ENCODE measurements at regions not wholly inside any gene's neighbourhood (a gene's known extent, or its start where the extent isn't known, plus 50 kb on each side); places are given as distances from the start of the nearest gene placed in this dataset.

DNA sequence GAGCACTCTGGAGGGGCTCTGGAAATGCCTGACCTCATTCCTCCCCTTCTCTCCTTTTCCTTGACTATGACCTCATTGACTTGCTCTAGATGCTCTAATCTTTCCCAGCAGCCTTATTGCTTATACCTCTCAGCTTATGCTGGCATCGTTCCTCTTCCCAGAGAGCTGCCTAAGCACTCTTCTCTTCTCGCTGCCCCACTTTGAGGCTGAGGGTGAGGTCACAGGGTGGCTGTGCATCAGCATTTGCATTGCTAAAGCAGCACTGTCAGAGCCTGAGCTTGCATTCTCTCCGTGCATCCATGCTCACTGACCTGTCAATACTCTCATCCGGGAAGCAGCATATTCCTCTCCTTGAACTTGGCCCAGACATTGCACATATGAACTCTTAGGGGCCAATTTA lies 96.4 kb upstream of the NTRK2 start:
- TF ChIP-seq, protein P1, sequence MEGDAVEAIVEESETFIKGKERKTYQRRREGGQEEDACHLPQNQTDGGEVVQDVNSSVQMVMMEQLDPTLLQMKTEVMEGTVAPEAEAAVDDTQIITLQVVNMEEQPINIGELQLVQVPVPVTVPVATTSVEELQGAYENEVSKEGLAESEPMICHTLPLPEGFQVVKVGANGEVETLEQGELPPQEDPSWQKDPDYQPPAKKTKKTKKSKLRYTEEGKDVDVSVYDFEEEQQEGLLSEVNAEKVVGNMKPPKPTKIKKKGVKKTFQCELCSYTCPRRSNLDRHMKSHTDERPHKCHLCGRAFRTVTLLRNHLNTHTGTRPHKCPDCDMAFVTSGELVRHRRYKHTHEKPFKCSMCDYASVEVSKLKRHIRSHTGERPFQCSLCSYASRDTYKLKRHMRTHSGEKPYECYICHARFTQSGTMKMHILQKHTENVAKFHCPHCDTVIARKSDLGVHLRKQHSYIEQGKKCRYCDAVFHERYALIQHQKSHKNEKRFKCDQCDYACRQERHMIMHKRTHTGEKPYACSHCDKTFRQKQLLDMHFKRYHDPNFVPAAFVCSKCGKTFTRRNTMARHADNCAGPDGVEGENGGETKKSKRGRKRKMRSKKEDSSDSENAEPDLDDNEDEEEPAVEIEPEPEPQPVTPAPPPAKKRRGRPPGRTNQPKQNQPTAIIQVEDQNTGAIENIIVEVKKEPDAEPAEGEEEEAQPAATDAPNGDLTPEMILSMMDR (IDR thresholded peaks at IDR 0.05): no peak
- TF ChIP-seq EP300 (IDR thresholded peaks at IDR 0.05) (no peak), POLR2A (IDR thresholded peaks at IDR 0.05) (no peak), POLR2AphosphoS5 (IDR thresholded peaks at IDR 0.05) (no peak)
